Inferior parietal cortex (tissue), 1 donor: ENCODE measurements at regions not wholly inside any gene's neighbourhood (a gene's known extent, or its start where the extent isn't known, plus 50 kb on each side); places are given as distances from the start of the nearest gene placed in this dataset.
A peak's percentile ranks its signal among the peaks of the same experiment; 100 is the strongest.

Experiments
- DNase-seq: peaks from one replicate; pipeline ENCODE4 v3.0.0-alpha.2; 2016; ENCODE audit errors: extremely low spot score

DNA sequence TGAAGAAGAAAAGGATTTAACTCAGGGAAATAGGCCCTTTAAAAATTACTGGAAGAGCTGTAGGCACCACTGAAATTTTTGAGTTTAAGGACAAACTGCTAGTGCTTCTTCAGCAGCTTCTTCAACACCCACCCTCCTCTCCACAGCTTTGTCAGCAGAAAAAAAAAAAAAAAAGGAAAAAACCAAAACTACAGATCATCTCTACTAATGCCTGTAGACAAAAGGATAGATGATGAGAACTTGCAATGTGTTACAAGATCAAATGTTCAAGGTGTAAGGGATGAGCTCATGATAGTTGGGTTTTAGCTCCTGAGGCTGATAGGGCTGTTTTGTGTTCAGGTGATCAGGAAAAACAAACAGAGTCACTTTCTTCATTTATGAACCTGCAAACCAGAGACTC, 55.2 kb upstream of the PREP start:
- no peak for DNase-seq

DNA sequence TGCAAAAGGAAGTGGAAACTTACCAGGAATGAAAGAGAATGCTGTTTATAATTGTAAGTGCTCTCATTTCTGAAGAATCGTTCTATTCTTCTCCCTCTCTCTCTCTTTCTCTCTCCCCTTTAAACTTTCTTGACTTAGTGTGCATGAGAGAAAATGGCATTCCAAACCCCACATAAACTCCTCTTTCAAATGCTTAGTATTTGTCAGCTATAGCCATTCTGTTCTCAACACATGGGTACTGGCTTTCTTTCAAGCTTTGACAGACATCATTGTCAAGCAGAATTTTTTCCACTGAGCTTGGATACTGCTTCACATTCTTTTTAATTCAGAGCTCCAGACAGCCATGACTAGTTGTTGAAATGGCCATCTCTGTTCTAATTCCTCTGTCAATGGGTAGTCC, 51.1 kb upstream of the PREP start:
- DNase-seq: peak; percentile 58

DNA sequence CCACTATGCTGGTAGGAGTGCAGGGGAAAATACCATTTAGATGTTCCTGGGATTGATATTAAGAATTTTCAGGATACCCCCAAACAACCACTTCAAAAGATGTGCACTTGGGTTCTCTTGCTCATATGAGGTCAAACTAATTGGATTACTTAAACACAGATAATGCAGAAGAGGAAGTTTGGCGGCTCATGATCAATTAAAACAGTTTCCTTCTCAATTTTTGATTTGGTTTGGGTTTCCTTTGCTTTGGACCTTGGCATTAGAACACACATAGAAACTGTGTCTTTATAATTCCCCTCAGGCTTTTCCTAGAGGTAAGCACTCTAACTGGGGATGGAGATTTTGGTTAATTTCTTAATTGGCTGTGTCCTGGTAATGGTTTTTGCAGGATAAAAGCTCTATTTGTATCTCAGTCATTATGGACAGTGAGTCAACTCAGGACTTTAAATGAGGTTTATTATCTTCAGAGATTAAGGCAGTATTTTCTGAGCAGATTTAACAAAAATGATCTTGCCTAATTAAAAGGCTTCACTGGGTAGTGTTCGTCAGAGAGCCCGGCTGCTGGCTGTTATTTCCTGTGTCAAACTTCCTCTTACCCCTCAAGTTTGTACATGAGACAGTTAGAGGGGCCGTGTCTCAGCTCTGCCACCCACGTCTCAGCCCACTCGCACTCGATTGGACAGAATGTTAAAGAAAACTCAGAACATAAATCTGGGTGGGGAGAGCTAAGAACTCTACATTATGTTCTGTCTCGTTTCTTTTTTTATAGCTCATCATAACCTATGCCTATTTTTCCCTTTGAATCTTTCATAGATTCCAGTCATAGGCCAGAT, 50.3 kb upstream of the PREP start:
- DNase-seq: peak; percentile 36
